Neural cell (in vitro differentiated cells): ENCODE measurements at regions not wholly inside any gene's neighbourhood (a gene's known extent, or its start where the extent isn't known, plus 50 kb on each side); places are given as distances from the start of the nearest gene placed in this dataset.
"Not testable (repeated sequence)": the region's sequence is repeated elsewhere in the genome, so short reads cannot be mapped to it uniquely, and the experiment has no call there.

Experiments used
- H2AFZ ChIP-seq: fragments of 200-600, 300-800 bp; sonication (generic), shearing (Covaris generic); 2 replicates; pipeline ENCODE4 v1.6.0; 2014; ENCODE audit warnings: low read depth, mild to moderate bottlenecking, antibody characterized with exemption, low read length, moderate library complexity
- H3F3A ChIP-seq: fragments of 200-600 bp; shearing (Covaris generic); 2 replicates; pipeline ENCODE4 v1.6.1; 2016; ENCODE audit warnings: mild to moderate bottlenecking, moderate library complexity, mixed read lengths, antibody characterized with exemption, low read length; ENCODE audit not compliant: insufficient read depth, poor library complexity, severe bottlenecking
- H3K27ac ChIP-seq: fragments of 200-600, 300-800 bp; sonication (generic), shearing (Covaris generic); 2 replicates; pipeline ENCODE4 v1.5.1; 2014; ENCODE audit warnings: mild to moderate bottlenecking, low read length, moderate library complexity
- H3K27me3 ChIP-seq: fragments of 300-800, 200-600 bp; sonication (generic), shearing (Covaris generic); 2 replicates; pipeline ENCODE4 v1.6.0; 2014; ENCODE audit warnings: mild to moderate bottlenecking, low read depth, low read length, moderate library complexity; ENCODE audit not compliant: insufficient read depth
- H3K36me3 ChIP-seq: fragments of 300-800, 200-600 bp; sonication (generic), shearing (Covaris generic); 2 replicates; pipeline ENCODE4 v1.5.1; 2014; ENCODE audit warnings: mild to moderate bottlenecking, antibody characterized with exemption, low read length, moderate library complexity; ENCODE audit not compliant: insufficient read depth
- H3K4me2 ChIP-seq: fragments of 300-800, 200-600 bp; sonication (generic), shearing (Covaris generic); 2 replicates; pipeline ENCODE4 v1.6.0; 2014; ENCODE audit warnings: mild to moderate bottlenecking, low read length
- H3K4me3 ChIP-seq: fragments of 300-800, 200-600 bp; sonication (generic), shearing (Covaris generic); 2 replicates; pipeline ENCODE4 v1.5.1; 2014; ENCODE audit warnings: mild to moderate bottlenecking, low read length, moderate library complexity
- H3K79me2 ChIP-seq: fragments of 200-600 bp; shearing (Covaris generic); replicated peaks from 2 replicates; pipeline ENCODE4 v1.6.0; 2014; ENCODE audit warnings: mild to moderate bottlenecking, low read length, moderate library complexity; ENCODE audit not compliant: insufficient read depth
- H3K9ac ChIP-seq: fragments of 300-800, 200-600 bp; sonication (generic), shearing (Covaris generic); 2 replicates; pipeline ENCODE4 v1.6.1; 2016; ENCODE audit warnings: mild to moderate bottlenecking, low read length, mixed read lengths
- H3K9me2 ChIP-seq: fragments of 200-600 bp; shearing (Covaris generic); 2 replicates; pipeline ENCODE4 v1.6.1; 2016; ENCODE audit warnings: mild to moderate bottlenecking, low read length, mixed read lengths; ENCODE audit not compliant: insufficient read depth
- H3K9me3 ChIP-seq: fragments of 200-600, 300-800 bp; sonication (generic), shearing (Covaris generic); 2 replicates; pipeline ENCODE4 v1.6.1; 2016; ENCODE audit warnings: mild to moderate bottlenecking, mixed run types, low read length, moderate library complexity, mixed read lengths
- H4K20me1 ChIP-seq: fragments of 200-600 bp; shearing (Covaris generic); 2 replicates; pipeline ENCODE4 v1.6.1; 2016; ENCODE audit warnings: mild to moderate bottlenecking, mixed run types; ENCODE audit not compliant: insufficient read depth
- EP300 ChIP-seq: fragments of 450-650 bp; conservative IDR thresholded peaks from 2 replicates; pipeline ENCODE4 v1.6.1; 2014; ENCODE audit warnings: antibody characterized with exemption, mild to moderate bottlenecking, moderate library complexity; ENCODE audit not compliant: poor library complexity, severe bottlenecking
- EZH2 ChIP-seq: fragments of 200-600, 300-800 bp; shearing (Covaris generic), sonication (generic); IDR thresholded peaks from 2 replicates; pipeline ENCODE4 v1.6.1; 2014; ENCODE audit warnings: antibody characterized with exemption, low read length, borderline replicate concordance, mild to moderate bottlenecking; ENCODE audit not compliant: insufficient read depth, poor library complexity, severe bottlenecking
- MXI1 ChIP-seq: fragments of 450-650 bp; conservative IDR thresholded peaks from 2 replicates; pipeline ENCODE4 v1.6.1; 2014; ENCODE audit warnings: antibody characterized with exemption, mild to moderate bottlenecking; ENCODE audit not compliant: poor library complexity, severe bottlenecking
- POLR2AphosphoS5 ChIP-seq: IDR thresholded peaks from 2 replicates; pipeline ENCODE4 v1.6.1; 2012
- RAD21 ChIP-seq: fragments of 450-650 bp; conservative IDR thresholded peaks from 2 replicates; pipeline ENCODE4 v1.6.1; 2014; ENCODE audit warnings: antibody characterized with exemption, mild to moderate bottlenecking, moderate library complexity
- SMC3 ChIP-seq: fragments of 450-650 bp; conservative IDR thresholded peaks from 2 replicates; pipeline ENCODE4 v1.6.1; 2014; ENCODE audit warnings: antibody characterized with exemption, mild to moderate bottlenecking, moderate library complexity; ENCODE audit not compliant: poor library complexity
- TAF1 ChIP-seq: IDR thresholded peaks from 2 replicates; pipeline ENCODE4 v1.6.1; 2012; ENCODE audit warnings: low read depth
- TF ChIP-seq, protein P1 (sequence below): IDR thresholded peaks from 2 replicates; pipeline ENCODE4 v1.6.1; 2012; ENCODE audit warnings: borderline replicate concordance
- TF ChIP-seq, protein P2 (sequence below): fragments of 450-650 bp; IDR thresholded peaks from 2 replicates; pipeline ENCODE4 v1.5.1; 2014; ENCODE audit warnings: antibody characterized with exemption, mild to moderate bottlenecking, moderate library complexity; ENCODE audit not compliant: poor library complexity, severe bottlenecking

DNA sequence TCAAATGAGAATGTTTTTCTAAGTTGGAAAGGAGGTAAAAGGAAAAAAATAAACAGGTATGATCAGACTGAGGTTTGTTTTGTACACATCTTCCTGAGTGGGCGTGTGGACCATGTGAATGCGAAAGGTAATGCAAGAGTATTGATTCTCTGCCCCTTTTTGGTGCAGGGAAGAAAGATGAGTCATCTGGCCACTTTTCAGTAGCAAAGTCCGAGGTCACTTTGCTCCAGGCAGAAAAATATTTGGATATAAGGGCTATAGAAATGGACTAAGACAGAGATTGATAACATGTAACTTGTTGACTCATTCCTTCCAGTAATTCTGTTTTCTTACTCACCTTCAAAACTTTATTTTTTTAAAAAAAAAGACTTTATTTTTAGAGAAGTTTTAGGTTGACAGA is 130.5 kb downstream of the DSEL start:
- Histone ChIP-seq H3K4me2 (no peak overlapping the region), H3K27me3 (no peaks in the 10 kb centered on the region), H2AFZ (no peak overlapping the region), H3K9me3 (no peaks in the 10 kb centered on the region), H3K27ac (no peak overlapping the region), H3K9ac (no peak overlapping the region), H3K36me3 (no peaks in the 10 kb centered on the region), H3K79me2 (no peaks in the 10 kb centered on the region), H3F3A (no peaks in the 10 kb centered on the region), H3K9me2 (no peaks in the 10 kb centered on the region), H4K20me1 (no peaks in the 10 kb centered on the region), H3K4me3 (no peak overlapping the region)
- TF ChIP-seq MXI1 (no peak), TAF1 (no peak), EP300 (no peak), SMC3 (no peak), POLR2AphosphoS5 (no peak), EZH2 (no peak), RAD21 (no peak)
- TF ChIP-seq, protein P1, sequence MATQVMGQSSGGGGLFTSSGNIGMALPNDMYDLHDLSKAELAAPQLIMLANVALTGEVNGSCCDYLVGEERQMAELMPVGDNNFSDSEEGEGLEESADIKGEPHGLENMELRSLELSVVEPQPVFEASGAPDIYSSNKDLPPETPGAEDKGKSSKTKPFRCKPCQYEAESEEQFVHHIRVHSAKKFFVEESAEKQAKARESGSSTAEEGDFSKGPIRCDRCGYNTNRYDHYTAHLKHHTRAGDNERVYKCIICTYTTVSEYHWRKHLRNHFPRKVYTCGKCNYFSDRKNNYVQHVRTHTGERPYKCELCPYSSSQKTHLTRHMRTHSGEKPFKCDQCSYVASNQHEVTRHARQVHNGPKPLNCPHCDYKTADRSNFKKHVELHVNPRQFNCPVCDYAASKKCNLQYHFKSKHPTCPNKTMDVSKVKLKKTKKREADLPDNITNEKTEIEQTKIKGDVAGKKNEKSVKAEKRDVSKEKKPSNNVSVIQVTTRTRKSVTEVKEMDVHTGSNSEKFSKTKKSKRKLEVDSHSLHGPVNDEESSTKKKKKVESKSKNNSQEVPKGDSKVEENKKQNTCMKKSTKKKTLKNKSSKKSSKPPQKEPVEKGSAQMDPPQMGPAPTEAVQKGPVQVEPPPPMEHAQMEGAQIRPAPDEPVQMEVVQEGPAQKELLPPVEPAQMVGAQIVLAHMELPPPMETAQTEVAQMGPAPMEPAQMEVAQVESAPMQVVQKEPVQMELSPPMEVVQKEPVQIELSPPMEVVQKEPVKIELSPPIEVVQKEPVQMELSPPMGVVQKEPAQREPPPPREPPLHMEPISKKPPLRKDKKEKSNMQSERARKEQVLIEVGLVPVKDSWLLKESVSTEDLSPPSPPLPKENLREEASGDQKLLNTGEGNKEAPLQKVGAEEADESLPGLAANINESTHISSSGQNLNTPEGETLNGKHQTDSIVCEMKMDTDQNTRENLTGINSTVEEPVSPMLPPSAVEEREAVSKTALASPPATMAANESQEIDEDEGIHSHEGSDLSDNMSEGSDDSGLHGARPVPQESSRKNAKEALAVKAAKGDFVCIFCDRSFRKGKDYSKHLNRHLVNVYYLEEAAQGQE: no peak
- TF ChIP-seq, protein P2, sequence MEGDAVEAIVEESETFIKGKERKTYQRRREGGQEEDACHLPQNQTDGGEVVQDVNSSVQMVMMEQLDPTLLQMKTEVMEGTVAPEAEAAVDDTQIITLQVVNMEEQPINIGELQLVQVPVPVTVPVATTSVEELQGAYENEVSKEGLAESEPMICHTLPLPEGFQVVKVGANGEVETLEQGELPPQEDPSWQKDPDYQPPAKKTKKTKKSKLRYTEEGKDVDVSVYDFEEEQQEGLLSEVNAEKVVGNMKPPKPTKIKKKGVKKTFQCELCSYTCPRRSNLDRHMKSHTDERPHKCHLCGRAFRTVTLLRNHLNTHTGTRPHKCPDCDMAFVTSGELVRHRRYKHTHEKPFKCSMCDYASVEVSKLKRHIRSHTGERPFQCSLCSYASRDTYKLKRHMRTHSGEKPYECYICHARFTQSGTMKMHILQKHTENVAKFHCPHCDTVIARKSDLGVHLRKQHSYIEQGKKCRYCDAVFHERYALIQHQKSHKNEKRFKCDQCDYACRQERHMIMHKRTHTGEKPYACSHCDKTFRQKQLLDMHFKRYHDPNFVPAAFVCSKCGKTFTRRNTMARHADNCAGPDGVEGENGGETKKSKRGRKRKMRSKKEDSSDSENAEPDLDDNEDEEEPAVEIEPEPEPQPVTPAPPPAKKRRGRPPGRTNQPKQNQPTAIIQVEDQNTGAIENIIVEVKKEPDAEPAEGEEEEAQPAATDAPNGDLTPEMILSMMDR: no peak

- Histone ChIP-seq H2AFZ (no peak overlapping the region), H3K4me2 (no peak overlapping the region), H3K36me3 (no peaks in the 10 kb centered on the region), H4K20me1 (no peaks in the 10 kb centered on the region), H3K9ac (no peak overlapping the region), H3K27me3 (no peaks in the 10 kb centered on the region), H3K4me3 (no peak overlapping the region), H3K9me3 (no peaks in the 10 kb centered on the region), H3F3A (no peaks in the 10 kb centered on the region), H3K27ac (no peak overlapping the region), H3K9me2 (no peaks in the 10 kb centered on the region), H3K79me2 (no peaks in the 10 kb centered on the region)
- TF ChIP-seq POLR2AphosphoS5 (no peak), EZH2 (no peak), TAF1 (no peak), RAD21 (no peak), MXI1 (no peak), SMC3 (no peak), EP300 (no peak)
- TF ChIP-seq, protein P2: no peak
- TF ChIP-seq, protein P1: no peak
Observed at GRCh38 chr18:67385455-67385854, 131.1 kb downstream of the DSEL start.

DNA sequence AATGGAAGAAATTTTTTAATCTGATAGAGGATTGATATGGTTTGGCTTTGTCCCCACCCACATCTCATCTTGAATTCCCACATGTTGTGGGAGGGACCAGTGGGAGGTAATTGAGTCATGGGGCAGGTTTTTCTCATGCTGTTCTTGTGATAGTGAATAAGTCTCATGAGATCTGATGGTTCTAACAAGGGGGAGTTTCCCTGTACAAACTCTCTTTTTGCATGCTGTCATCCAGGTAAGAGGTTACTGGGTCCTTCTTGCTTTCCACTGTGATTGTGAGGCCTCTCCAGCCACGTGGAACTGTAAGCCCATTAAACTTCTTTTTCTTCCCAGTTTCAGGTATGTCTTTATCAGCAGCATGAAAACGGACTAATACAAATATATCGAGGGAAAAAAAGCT is 132.5 kb downstream of the DSEL start:
- H3K4me2 ChIP-seq, H3K9me3 ChIP-seq, H3K27me3 ChIP-seq, H3K4me3 ChIP-seq, H3F3A ChIP-seq, H4K20me1 ChIP-seq, H3K9me2 ChIP-seq, H3K36me3 ChIP-seq, H3K9ac ChIP-seq, H3K27ac ChIP-seq, H3K79me2 ChIP-seq, H2AFZ ChIP-seq: not testable (repeated sequence)
